GM12878 (cell line): ENCODE measurements at regions not wholly inside any gene's neighbourhood (a gene's known extent, or its start where the extent isn't known, plus 50 kb on each side); places are given as distances from the start of the nearest gene placed in this dataset.

Source experiments
- ATAC-seq: fragments of 200-7000 bp; cut with Tn5 transposase; 3 replicates; pipeline ENCODE4 v1.9.1; 2020; ENCODE audit warnings: mild to moderate bottlenecking, moderate library complexity
- BruUV-seq: library from RNA; stranded (reverse); fragments of 400-500 nt; replicated peaks from 2 replicates; lab custom pipeline; 2021; lab: Mats Ljungman, UMichigan
- CTCF ChIA-PET: fragments of 300-600 bp; sonication (Branson Sonifier 250); formaldehyde crosslinking; extraction: SDS; loops from one replicate; lab custom pipeline; 2021; ENCODE audit warnings: inconsistent platforms; lab: Yijun Ruan, JAX
- POLR2A ChIA-PET: fragments of 350-600 bp; formaldehyde crosslinking; extraction: SDS; loops from one replicate; lab custom pipeline; 2021; ENCODE audit warnings: inconsistent platforms; lab: Charles Lee
- RAD21 ChIA-PET: fragments of 300-600 bp; sonication (Branson Sonifier 250); formaldehyde crosslinking; loops from one replicate; lab custom pipeline; 2023; ENCODE audit warnings: antibody characterized with exemption; ENCODE audit not compliant: unreplicated experiment; lab: Charles Lee
- SMC1A ChIA-PET: fragments of 300-600 bp; sonication (Branson Sonifier 250); formaldehyde crosslinking; loops from one replicate; lab custom pipeline; 2023; ENCODE audit not compliant: unreplicated experiment, uncharacterized antibody; lab: Charles Lee
- DNase-seq: peaks from one replicate; pipeline ENCODE4 v3.0.0-alpha.2; 2011; ENCODE audit warnings: low read depth, low spot score
- FAIRE-seq: peaks from 3 replicates; lab custom pipeline; 2011; peaks lifted over from hg19 to GRCh38; lab: Jason Lieb, UNC
- H2AFZ ChIP-seq: 2 replicates; pipeline ENCODE4 v1.6.0; 2011; ENCODE audit warnings: low read depth, low read length, control low read depth; ENCODE audit not compliant: control insufficient read depth
- H3K27ac ChIP-seq: 2 replicates; pipeline ENCODE4 v1.5.1; 2011; ENCODE audit warnings: control low read depth; ENCODE audit not compliant: control insufficient read depth, insufficient read depth
- H3K27me3 ChIP-seq, 2 experiments: replicated peaks in 1 of 2; 2 replicates each; pipeline versions ENCODE4 v1.6.0 to v1.6.1; 2011; ENCODE audit warnings: low read length in 1 of 2; ENCODE audit not compliant: control insufficient read depth in 2 of 2, insufficient read depth in 2 of 2
- H3K36me3 ChIP-seq, 2 experiments: 2 replicates each; pipeline ENCODE4 v1.5.1; 2011; ENCODE audit warnings: low read length in 1 of 2; ENCODE audit not compliant: control insufficient read depth in 2 of 2, insufficient read depth in 2 of 2
- H3K4me1 ChIP-seq: 2 replicates; pipeline ENCODE4 v1.6.1; 2011; ENCODE audit warnings: mild to moderate bottlenecking, low read length, moderate library complexity, mixed read lengths; ENCODE audit not compliant: control insufficient read depth, insufficient read depth
- H3K4me2 ChIP-seq: 2 replicates; pipeline ENCODE4 v1.6.0; 2011; ENCODE audit warnings: control low read depth; ENCODE audit not compliant: control insufficient read depth, insufficient read depth
- H3K4me3 ChIP-seq: fragments of 200-600 bp; sonication (generic); 2 replicates; pipeline ENCODE4 v1.5.1; 2016
- H3K79me2 ChIP-seq: 2 replicates; pipeline ENCODE4 v1.6.0; 2011; ENCODE audit warnings: low read length; ENCODE audit not compliant: control insufficient read depth, insufficient read depth
- H3K9ac ChIP-seq: 2 replicates; pipeline ENCODE4 v1.8.0; 2011; ENCODE audit warnings: low read length, control low read depth, mixed read lengths; ENCODE audit not compliant: control insufficient read depth, insufficient read depth
- H3K9me3 ChIP-seq: replicated peaks from 3 replicates; pipeline ENCODE4 v1.5.1; 2011; ENCODE audit warnings: mild to moderate bottlenecking, low read length; ENCODE audit not compliant: control insufficient read depth, insufficient read depth
- H4K20me1 ChIP-seq: 2 replicates; pipeline ENCODE4 v1.6.0; 2011; ENCODE audit not compliant: control insufficient read depth, insufficient read depth
- CEBPZ ChIP-seq: fragments of 150-350 bp; IDR thresholded peaks from 2 replicates; pipeline ENCODE4 v1.6.1; 2016; ENCODE audit warnings: low read depth, low read length
- CHD2 ChIP-seq: IDR thresholded peaks from 2 replicates; pipeline ENCODE4 v1.6.1; 2011; ENCODE audit warnings: low read depth, low read length, improper control_type of control experiment, borderline replicate concordance
- CREM ChIP-seq: IDR thresholded peaks from 2 replicates; pipeline ENCODE4 v1.6.1; 2014; ENCODE audit warnings: antibody characterized with exemption, low read depth
- IRF4 ChIP-seq: IDR thresholded peaks from 2 replicates; pipeline ENCODE4 v1.6.1; 2011; ENCODE audit warnings: low read depth, low read length
- KDM1A ChIP-seq: fragments of 200-600 bp; sonication (generic); IDR thresholded peaks from 2 replicates; pipeline ENCODE4 v1.6.1; 2016; ENCODE audit warnings: borderline replicate concordance
- POLR2AphosphoS2 ChIP-seq: IDR thresholded peaks from 2 replicates; pipeline ENCODE4 v1.6.1; 2011; ENCODE audit warnings: low read depth, mild to moderate bottlenecking, low read length, improper control_type of control experiment, moderate library complexity
- POLR2AphosphoS5 ChIP-seq: IDR thresholded peaks from 2 replicates; pipeline ENCODE4 v1.6.1; 2011; ENCODE audit warnings: mild to moderate bottlenecking, low read length, inconsistent platforms
- RUNX3 ChIP-seq: IDR thresholded peaks from 2 replicates; pipeline ENCODE4 v1.6.1; 2012; ENCODE audit warnings: low read length, inconsistent platforms
- SMC3 ChIP-seq: IDR thresholded peaks from 2 replicates; pipeline ENCODE4 v1.6.1; 2011; ENCODE audit warnings: low read length, improper control_type of control experiment, borderline replicate concordance
- SP1 ChIP-seq: IDR thresholded peaks from one replicate; pipeline ENCODE4 v1.6.1; 2011; ENCODE audit warnings: low read depth, low read length
- TAF1 ChIP-seq: IDR thresholded peaks from 2 replicates; pipeline ENCODE4 v1.6.1; 2011; ENCODE audit warnings: mild to moderate bottlenecking, low read depth, low read length, borderline replicate concordance
- TARDBP ChIP-seq: IDR thresholded peaks from 2 replicates; pipeline ENCODE4 v1.6.1; 2016; ENCODE audit warnings: borderline replicate concordance
- TCF7 ChIP-seq: IDR thresholded peaks from 2 replicates; pipeline ENCODE4 v1.6.1; 2014; ENCODE audit warnings: antibody characterized with exemption, borderline replicate concordance
- USF1 ChIP-seq: IDR thresholded peaks from 2 replicates; pipeline ENCODE4 v1.6.1; 2011; ENCODE audit warnings: borderline replicate concordance, low read depth, mild to moderate bottlenecking, moderate library complexity, mixed read lengths, low read length; ENCODE audit not compliant: insufficient read depth; ENCODE audit errors: extremely low read length
- ZNF622 ChIP-seq: fragments of 450-650 bp; IDR thresholded peaks from 2 replicates; pipeline ENCODE4 v1.6.1; 2017; ENCODE audit warnings: mild to moderate bottlenecking, inconsistent platforms
- WGBS: methylation state at CpG from one replicate; pipeline ENCODE4 v1.1.6; 2016; ENCODE audit warnings: low lambda C conversion rate; ENCODE audit not compliant: insufficient replicate concordance, insufficient coverage; ENCODE audit errors: missing lambda C conversion rate; 5-methylcytosine and 5-hydroxymethylcytosine counted together
- in situ Hi-C: fragments of 300-500 bp; cut with MboI; formaldehyde crosslinking; loops from 9 replicates; pipeline ENCODE4 v1.14.3; 2018; ENCODE audit warnings: mixed read lengths
- intact Hi-C: fragments of 100-400 bp; cut with micrococcal nuclease; formaldehyde crosslinking; loops from one replicate; pipeline ENCODE4 v1.14.2; 2022; ENCODE audit not compliant: unreplicated experiment

- no peak overlapping the region for H3K4me3 ChIP-seq
- POLR2A ChIA-PET: no interaction called here
- RAD21 ChIA-PET: no interaction called here
- 69% methylated on average over 10 of the region's 10 CpGs for WGBS
- H2AFZ ChIP-seq: no peak overlapping the region
- H3K27me3 ChIP-seq: no peaks in the 10 kb centered on the region
- in situ Hi-C loops: no loop called here
- intact Hi-C loops: no loop called here
- no peaks in the 10 kb centered on the region; the same call in 2 of the 3 replicates for H3K9me3 ChIP-seq
- BruUV-seq: no TSS peak
- no peak overlapping the region for H3K27ac ChIP-seq
- no peak for TF ChIP-seq ZNF622
- no peak for TF ChIP-seq TARDBP
- SMC1A ChIA-PET: no interaction called here
- FAIRE-seq (no peak), ATAC-seq (no peak), DNase-seq (no peak)
- no peaks in the 10 kb centered on the region for H4K20me1 ChIP-seq
- CTCF ChIA-PET: no interaction called here
- no peak overlapping the region for H3K4me2 ChIP-seq
- H3K79me2 ChIP-seq: no peaks in the 10 kb centered on the region
- no peak overlapping the region for H3K9ac ChIP-seq
- no peaks in the 10 kb centered on the region for H3K4me1 ChIP-seq
- no peaks in the 10 kb centered on the region for H3K36me3 ChIP-seq
These were observed 151.2 kb downstream of the ERMARD start for GRCh38 chr6:169902604-169903003.

GRCh38 chr6:169902070-169902469 lies 150.6 kb downstream of the ERMARD start:
- ChIA-PET SMC1A (no interaction called here), POLR2A (no interaction called here), RAD21 (no interaction called here), CTCF (no interaction called here)
- Histone ChIP-seq H4K20me1 (no peaks in the 10 kb centered on the region), H3K9me3 (no peaks in the 10 kb centered on the region; the same call in 2 of the 3 replicates), H3K4me1 (no peaks in the 10 kb centered on the region), H3K79me2 (no peaks in the 10 kb centered on the region), H3K4me2 (no peak overlapping the region), H3K27ac (no peak overlapping the region), H3K36me3 (no peaks in the 10 kb centered on the region), H3K9ac (no peak overlapping the region), H3K4me3 (no peak overlapping the region), H2AFZ (no peak overlapping the region), H3K27me3 (no peaks in the 10 kb centered on the region)
- intact Hi-C loops (no loop called here), in situ Hi-C loops (no loop called here)
- WGBS: 76% methylated on average over 2 of the region's 2 CpGs
- BruUV-seq: no TSS peak
- no peak for DNase-seq
- ATAC-seq: no peak
- no peak for TF ChIP-seq SMC3
- no peak for TF ChIP-seq KDM1A
- no peak for TF ChIP-seq TCF7
- no peak for TF ChIP-seq CEBPZ
- TF ChIP-seq RUNX3: no peak
- no peak for TF ChIP-seq CHD2
- no peak for TF ChIP-seq TAF1
- no peak for TF ChIP-seq POLR2AphosphoS5
- TF ChIP-seq SP1: no peak
- TF ChIP-seq POLR2AphosphoS2: no peak
- TF ChIP-seq IRF4: no peak
- no peak for TF ChIP-seq CREM
- no peak for TF ChIP-seq USF1
- no peak for FAIRE-seq
